ENCODE measurements at regions not wholly inside any gene's neighbourhood (a gene's known extent, or its start where the extent isn't known, plus 50 kb on each side); places are given as distances from the start of the nearest gene placed in this dataset.

GRCh38 chr16:55976815-55977214 lies 101.6 kb upstream of the CES5A start:
- Histone ChIP-seq H3K27ac (ENCODE audit: control insufficient read depth, insufficient read depth) (no peak overlapping the region), H3K4me2 (ENCODE audit: control insufficient read depth, insufficient read depth) (no peak overlapping the region), H4K20me1 (ENCODE audit: control insufficient read depth, insufficient read depth) (no peaks in the 10 kb centered on the region), H2AFZ (ENCODE audit: control insufficient read depth, low read depth, low read length) (no peak overlapping the region), H3K4me1 (ENCODE audit: control insufficient read depth, insufficient read depth, low read length) (no peaks in the 10 kb centered on the region), H3K9ac (ENCODE audit: control insufficient read depth, insufficient read depth, low read length) (no peak overlapping the region), H3K36me3 (ENCODE audit: control insufficient read depth in 2 of 2, insufficient read depth in 2 of 2, low read length in 1 of 2) (no peaks in the 10 kb centered on the region), H3K79me2 (ENCODE audit: control insufficient read depth, insufficient read depth, low read length) (no peaks in the 10 kb centered on the region), H3K9me3 (replicated peaks; ENCODE audit: control insufficient read depth, insufficient read depth, low read length) (no peaks in the 10 kb centered on the region), H3K4me3 (no peak overlapping the region), H3K27me3 (replicated peaks in 1 of 2; ENCODE audit: control insufficient read depth in 2 of 2, insufficient read depth in 2 of 2, low read length in 1 of 2) (no peaks in the 10 kb centered on the region)
- ATAC-seq = no peak
- POLR2A ChIA-PET = no interaction called here
- 0% methylated on average over 2 of the region's 2 CpGs for WGBS (ENCODE audit: insufficient coverage, insufficient replicate concordance, low lambda C conversion rate, missing lambda C conversion rate)
- CTCF ChIA-PET = no interaction called here
- intact Hi-C loops (cut with micrococcal nuclease; ENCODE audit: unreplicated experiment) = no loop called here
- in situ Hi-C loops (cut with MboI) = no loop called here
- RAD21 ChIA-PET (ENCODE audit: unreplicated experiment) = no interaction called here
- no peak for TF ChIP-seq EED (IDR thresholded peaks at IDR 0.05; ENCODE audit: low read depth)
- TF ChIP-seq ELK1 (IDR thresholded peaks at IDR 0.05; ENCODE audit: low read depth, low read length) = no peak
- no peak for TF ChIP-seq POU2F2 (IDR thresholded peaks at IDR 0.05; ENCODE audit: borderline replicate concordance, low read depth, low read length)
- BruUV-seq (replicated peaks) = no TSS peak
- no peak for FAIRE-seq
- SMC1A ChIA-PET (ENCODE audit: uncharacterized antibody, unreplicated experiment) = no interaction called here
- no peak for DNase-seq (ENCODE audit: low read depth, low spot score)

DNA sequence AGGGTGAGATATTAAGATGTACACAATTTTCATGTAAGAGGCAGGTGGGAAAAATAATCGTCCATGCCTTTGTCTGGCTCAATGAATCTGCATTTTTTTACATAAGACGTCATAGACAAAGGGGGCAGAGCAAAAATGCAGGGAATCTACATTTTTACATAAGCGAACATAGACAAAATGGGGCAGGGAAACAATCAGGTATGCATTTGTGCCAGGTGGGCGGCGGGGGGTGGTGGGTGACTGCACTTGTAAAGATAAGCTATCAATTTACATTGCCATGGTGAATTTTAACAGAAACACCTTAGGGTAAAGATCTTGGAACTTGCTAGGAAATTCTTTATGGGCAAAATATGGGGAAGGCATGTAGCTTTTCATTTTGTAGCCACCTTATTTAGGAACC lies 96.3 kb upstream of the CES5A start:
- Histone ChIP-seq H2AFZ (ENCODE audit: control insufficient read depth, low read depth, low read length) (no peak overlapping the region), H3K27me3 (replicated peaks in 1 of 2; ENCODE audit: control insufficient read depth in 2 of 2, insufficient read depth in 2 of 2, low read length in 1 of 2) (no peaks in the 10 kb centered on the region), H4K20me1 (ENCODE audit: control insufficient read depth, insufficient read depth) (no peaks in the 10 kb centered on the region), H3K27ac (ENCODE audit: control insufficient read depth, insufficient read depth) (no peak overlapping the region), H3K4me2 (ENCODE audit: control insufficient read depth, insufficient read depth) (no peak overlapping the region), H3K9ac (ENCODE audit: control insufficient read depth, insufficient read depth, low read length) (no peak overlapping the region), H3K36me3 (ENCODE audit: control insufficient read depth in 2 of 2, insufficient read depth in 2 of 2, low read length in 1 of 2) (no peaks in the 10 kb centered on the region), H3K79me2 (ENCODE audit: control insufficient read depth, insufficient read depth, low read length) (no peaks in the 10 kb centered on the region), H3K4me3 (no peak overlapping the region), H3K9me3 (replicated peaks; ENCODE audit: control insufficient read depth, insufficient read depth, low read length) (no peaks in the 10 kb centered on the region), H3K4me1 (ENCODE audit: control insufficient read depth, insufficient read depth, low read length) (no peaks in the 10 kb centered on the region)
- SMC1A ChIA-PET (ENCODE audit: uncharacterized antibody, unreplicated experiment) = no interaction called here
- DNase-seq (ENCODE audit: low read depth, low spot score) (no peak), FAIRE-seq (no peak), ATAC-seq (no peak)
- intact Hi-C loops (cut with micrococcal nuclease; ENCODE audit: unreplicated experiment) (no loop called here), in situ Hi-C loops (cut with MboI) (no loop called here)
- WGBS (ENCODE audit: insufficient coverage, insufficient replicate concordance, low lambda C conversion rate, missing lambda C conversion rate) = 3% methylated on average over 5 of the region's 5 CpGs
- BruUV-seq (replicated peaks) = no TSS peak
- CTCF ChIA-PET = interaction anchor here (1.1 kb wide), 1 partner anchor 17 kb away, joined by 3 read pairs; no protein-coding TSS in a partner anchor
- RAD21 ChIA-PET (ENCODE audit: unreplicated experiment) = no interaction called here
- POLR2A ChIA-PET = no interaction called here
- TF ChIP-seq ELK1 (IDR thresholded peaks at IDR 0.05; ENCODE audit: low read depth, low read length) = no peak
- no peak for TF ChIP-seq CHD1 (IDR thresholded peaks at IDR 0.05; ENCODE audit: low read depth, low read length)
- TF ChIP-seq SPI1 (IDR thresholded peaks at IDR 0.05; ENCODE audit: borderline replicate concordance, insufficient read depth, low read depth, low read length) = no peak
- no peak for TF ChIP-seq ZNF384 (IDR thresholded peaks at IDR 0.05; ENCODE audit: borderline replicate concordance, low read depth, low read length)
- TF ChIP-seq, protein P1, sequence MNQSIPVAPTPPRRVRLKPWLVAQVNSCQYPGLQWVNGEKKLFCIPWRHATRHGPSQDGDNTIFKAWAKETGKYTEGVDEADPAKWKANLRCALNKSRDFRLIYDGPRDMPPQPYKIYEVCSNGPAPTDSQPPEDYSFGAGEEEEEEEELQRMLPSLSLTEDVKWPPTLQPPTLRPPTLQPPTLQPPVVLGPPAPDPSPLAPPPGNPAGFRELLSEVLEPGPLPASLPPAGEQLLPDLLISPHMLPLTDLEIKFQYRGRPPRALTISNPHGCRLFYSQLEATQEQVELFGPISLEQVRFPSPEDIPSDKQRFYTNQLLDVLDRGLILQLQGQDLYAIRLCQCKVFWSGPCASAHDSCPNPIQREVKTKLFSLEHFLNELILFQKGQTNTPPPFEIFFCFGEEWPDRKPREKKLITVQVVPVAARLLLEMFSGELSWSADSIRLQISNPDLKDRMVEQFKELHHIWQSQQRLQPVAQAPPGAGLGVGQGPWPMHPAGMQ (IDR thresholded peaks at IDR 0.05; ENCODE audit: borderline replicate concordance) = no peak
- TF ChIP-seq NFYA (IDR thresholded peaks at IDR 0.05; ENCODE audit: borderline replicate concordance, low read depth, low read length) = no peak
- no peak for TF ChIP-seq USF2 (IDR thresholded peaks at IDR 0.05; ENCODE audit: borderline replicate concordance, low read depth, low read length)
- TF ChIP-seq FOXM1 (IDR thresholded peaks at IDR 0.05; ENCODE audit: low read depth, low read length) = no peak
- TF ChIP-seq BRCA1 (IDR thresholded peaks at IDR 0.05; ENCODE audit: low read depth, low read length) = no peak

All from GM12878 (cell line).